ENCODE measurements at regions not wholly inside any gene's neighbourhood (a gene's known extent, or its start where the extent isn't known, plus 50 kb on each side); places are given as distances from the start of the nearest gene placed in this dataset.

DNA sequence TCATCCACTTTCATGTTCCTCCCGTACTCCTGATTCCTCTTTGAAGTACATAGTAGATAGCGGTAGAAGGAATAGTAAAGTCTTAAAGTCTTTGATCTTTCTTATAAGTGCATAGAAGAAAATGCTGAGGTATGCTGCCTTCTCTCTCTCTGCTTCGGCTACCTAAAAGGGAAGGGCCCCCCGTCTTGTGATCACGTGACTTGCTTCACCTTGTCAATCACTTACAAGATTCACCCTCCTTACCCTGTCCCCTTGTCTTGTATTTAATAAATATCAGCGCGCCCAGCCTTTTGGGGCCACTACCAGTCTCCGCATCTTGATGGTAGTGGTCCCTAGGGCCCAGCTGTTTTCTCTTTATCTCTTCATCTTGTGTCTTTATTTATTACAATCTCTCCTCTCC is 932.2 kb upstream of the FANCL start:
- no peak for TF ChIP-seq EP300 (IDR thresholded peaks at IDR 0.05; ENCODE audit: low read depth)
- TF ChIP-seq, protein P1, sequence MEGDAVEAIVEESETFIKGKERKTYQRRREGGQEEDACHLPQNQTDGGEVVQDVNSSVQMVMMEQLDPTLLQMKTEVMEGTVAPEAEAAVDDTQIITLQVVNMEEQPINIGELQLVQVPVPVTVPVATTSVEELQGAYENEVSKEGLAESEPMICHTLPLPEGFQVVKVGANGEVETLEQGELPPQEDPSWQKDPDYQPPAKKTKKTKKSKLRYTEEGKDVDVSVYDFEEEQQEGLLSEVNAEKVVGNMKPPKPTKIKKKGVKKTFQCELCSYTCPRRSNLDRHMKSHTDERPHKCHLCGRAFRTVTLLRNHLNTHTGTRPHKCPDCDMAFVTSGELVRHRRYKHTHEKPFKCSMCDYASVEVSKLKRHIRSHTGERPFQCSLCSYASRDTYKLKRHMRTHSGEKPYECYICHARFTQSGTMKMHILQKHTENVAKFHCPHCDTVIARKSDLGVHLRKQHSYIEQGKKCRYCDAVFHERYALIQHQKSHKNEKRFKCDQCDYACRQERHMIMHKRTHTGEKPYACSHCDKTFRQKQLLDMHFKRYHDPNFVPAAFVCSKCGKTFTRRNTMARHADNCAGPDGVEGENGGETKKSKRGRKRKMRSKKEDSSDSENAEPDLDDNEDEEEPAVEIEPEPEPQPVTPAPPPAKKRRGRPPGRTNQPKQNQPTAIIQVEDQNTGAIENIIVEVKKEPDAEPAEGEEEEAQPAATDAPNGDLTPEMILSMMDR (IDR thresholded peaks at IDR 0.05) = no peak
- no peak for TF ChIP-seq POLR2A (IDR thresholded peaks at IDR 0.05)

All from transverse colon (tissue), 3 donors.